Stimulated activated CD4-positive, alpha-beta T cell treated with anti-CD3 and anti-CD28 coated beads, Interleukin-1b, Interleukin-23, amount 100 ng/mL, for 4 hours (primary cell): ENCODE measurements at regions not wholly inside any gene's neighbourhood (a gene's known extent, or its start where the extent isn't known, plus 50 kb on each side); places are given as distances from the start of the nearest gene placed in this dataset.

Experiments used
- DNase-seq, 2 donors: peaks; one replicate each; pipeline ENCODE4 v3.0.0-alpha.2; 2020; ENCODE audit warnings: low read depth in 2 of 2

DNA sequence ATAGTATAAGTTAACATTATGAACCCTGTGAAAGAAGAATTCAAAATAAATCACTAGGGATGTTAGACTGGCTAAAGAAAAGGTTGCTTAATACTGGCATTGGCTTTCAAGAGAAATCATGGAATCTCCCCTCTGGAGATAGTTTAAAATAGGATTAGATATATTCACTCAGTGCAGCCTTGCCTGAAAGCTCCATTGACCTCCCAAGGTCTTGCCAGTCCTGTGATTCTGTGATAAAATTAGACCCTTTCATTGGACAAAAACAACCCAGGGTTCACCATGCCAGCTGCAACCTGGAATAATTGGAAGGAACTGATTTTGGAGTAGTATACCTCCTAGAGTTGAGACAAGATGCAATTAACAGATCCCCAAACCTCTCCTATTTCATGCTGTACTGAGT lies 588.1 kb upstream of the MEF2C start:
- no peak for DNase-seq

DNA sequence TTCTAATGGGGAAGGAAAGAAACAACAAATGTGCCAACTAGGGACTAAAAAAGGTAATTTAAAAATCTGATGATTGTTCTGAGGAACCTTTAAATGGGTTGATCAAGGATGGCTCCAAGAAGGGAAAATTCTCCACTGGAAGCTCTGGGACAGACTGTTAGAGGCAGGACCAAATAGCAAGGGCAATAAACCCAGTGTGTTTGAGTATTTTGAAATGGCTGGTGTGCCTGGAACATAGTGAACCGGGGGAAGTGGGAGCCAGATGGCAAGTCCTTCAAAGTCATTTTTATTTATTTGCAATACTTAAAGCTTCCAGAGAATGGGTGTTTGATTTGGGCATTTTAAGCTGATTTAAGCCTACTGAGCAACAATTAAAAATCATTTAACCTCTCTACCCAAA lies 587.7 kb upstream of the MEF2C start:
- no peak for DNase-seq

DNA sequence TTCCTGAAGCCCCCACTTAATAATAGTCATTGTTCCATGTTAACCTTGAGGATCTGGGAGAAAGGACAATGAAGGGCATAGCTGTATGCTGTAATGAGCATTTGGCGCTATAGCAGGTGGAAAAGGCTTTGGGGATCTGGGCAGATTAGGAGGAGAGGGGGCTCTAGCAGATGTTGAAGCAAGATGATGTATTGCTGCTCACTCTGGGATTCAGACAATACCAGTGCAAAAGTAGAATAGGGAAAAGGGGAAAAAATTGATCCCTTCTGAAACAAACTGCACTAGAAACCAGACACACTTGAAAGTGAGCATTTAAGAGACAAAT lies 575.3 kb upstream of the MEF2C start:
- DNase-seq = no peak

DNA sequence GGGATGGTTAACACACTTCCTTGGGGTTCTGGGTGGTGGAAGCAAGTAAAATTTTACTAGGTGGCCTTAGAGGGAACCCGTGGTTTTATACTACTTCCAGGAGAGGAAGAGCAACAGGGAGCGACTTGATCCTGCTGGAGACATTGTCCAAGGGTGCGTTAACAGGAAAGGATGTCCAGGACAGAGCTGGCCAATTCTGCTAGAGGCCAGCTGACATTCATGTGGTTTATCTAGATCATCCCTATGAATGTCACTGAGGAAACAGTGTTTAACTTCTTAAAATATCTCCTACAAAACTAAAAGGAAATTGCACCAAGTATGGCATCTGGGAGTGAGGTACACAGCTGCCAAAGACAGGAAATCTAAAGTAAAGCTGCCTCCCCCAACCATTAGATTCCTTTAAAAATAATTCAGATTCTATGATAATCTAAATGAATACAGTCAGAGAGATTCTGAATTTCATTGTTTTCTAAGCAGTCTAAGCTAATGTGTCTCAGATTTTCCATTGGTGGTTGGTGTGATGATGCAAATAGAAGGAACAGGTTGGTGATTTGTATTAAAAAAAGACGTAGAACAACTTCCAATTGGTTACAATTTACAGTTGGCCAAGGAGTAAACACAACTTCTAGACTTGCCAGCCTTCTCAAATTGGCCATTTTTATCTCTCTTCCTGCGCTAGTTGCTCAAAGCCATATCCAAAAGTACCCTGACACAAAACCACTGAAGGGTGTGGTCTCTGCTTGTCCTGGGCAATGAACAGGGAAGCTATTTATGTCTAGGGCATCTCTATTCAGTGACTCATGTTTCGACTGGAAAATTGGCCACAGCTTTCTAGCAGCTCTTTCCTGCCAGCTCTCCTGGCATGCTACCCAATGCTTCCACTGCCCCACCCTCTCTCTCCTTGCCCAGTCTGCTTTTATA lies 574.7 kb upstream of the MEF2C start:
- no peak for DNase-seq

DNA sequence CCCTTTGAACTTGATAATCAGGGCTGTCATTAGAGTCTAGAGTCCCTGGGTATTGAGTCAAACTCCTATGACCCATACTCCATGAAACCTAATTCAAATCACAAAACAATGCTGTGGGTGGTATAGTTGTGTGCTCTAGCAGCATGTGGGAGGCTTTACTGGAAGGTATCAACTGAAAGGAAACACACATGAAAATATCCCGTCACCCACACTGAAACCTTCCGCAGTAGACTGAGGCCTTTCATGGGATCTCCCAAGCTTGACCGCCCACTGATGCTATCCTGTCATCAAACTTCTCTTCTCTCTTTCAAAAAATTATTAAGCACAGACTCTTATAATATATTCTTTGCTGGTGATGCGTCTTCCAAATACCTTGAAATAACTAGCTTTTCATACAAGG lies 569.1 kb upstream of the MEF2C start:
- DNase-seq = no peak

DNA sequence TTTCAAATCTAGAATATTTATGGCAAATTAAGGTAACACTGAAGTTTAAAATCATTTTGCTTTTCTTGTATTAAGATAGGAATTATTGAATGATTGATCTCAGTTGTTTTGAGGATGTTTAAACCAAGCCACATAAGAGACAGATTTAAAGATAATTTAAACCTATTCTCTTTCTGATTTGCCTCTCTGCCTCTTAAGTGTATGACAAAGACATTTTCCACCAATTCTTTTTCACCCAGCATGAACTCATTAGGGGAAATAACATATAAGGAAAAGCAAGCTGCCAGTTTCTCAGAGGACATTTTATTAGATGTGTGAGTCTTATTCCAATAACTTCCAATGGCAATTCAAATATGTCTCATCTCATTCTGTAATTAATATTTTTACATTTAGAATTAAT lies 568.3 kb upstream of the MEF2C start:
- no peak for DNase-seq

DNA sequence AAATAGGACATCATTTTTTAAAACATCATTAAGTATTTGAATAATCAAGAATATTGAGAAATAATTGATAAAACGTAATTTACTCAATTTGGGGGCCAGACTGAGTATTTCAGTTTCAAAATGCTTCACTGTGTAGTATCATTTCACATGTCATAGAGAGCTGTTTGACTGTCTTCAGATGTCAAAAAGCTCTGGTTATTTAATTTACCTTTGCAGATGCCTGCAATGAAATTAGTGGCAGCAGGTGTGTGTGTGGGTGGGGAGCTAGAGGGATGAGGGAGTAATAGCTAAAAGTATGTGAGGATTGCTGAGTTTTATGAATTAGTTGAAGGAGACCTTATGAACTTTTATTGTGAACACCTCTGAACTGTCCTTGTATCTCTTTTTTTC lies 567.2 kb upstream of the MEF2C start:
- DNase-seq = no peak

DNA sequence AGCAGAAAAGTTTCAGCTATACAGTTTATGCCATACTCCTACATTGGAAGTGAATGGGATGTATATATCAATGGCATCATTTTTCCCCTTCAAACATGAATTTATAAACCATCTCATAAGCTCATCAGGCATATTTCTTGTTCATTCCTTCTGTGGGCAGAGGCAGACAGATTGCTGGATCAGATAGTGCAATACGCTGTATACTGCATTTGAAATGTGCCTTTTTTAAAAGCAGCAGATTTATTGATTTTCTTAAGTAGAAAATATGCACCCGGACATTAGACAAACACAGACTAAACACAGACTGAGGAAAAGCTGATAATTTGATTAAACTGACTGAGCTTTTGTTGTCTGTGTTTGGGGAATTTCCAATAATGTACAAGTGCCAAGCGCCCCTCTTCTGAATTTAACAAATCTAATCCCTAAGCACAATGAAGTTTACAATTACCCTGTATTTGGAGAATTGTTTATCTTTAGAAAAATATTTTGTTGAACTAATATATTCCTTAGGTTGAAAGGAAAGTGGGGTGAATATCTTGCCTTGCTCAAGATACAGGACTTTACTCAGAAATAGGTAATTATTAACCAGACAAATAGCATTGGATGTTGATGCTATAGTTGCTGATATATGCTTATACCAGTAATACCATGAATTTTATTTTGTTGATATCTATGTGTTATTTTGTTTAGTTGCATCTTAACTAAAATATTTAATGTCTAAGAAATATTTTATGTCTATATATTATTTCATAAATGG lies 566.6 kb upstream of the MEF2C start:
- no peak for DNase-seq

DNA sequence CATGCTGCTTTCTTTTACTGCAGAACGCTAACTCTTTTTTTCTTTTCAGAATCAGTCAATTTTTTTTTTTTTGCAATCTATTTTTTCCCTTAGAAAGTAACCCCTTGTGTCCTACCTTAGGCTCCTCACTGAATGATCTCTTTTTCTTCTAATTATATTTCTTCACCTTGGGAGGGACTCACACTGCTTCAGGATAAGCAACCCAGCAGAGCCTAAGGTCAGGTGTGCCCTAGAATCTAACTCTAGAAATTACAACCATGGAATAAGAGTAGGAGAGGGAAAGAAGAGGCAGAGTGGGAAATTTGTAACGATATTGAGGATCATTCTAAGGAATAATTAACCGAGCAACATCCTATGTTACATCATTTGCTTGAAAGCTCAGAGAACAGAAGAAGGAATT lies 564.0 kb upstream of the MEF2C start:
- DNase-seq = no peak

DNA sequence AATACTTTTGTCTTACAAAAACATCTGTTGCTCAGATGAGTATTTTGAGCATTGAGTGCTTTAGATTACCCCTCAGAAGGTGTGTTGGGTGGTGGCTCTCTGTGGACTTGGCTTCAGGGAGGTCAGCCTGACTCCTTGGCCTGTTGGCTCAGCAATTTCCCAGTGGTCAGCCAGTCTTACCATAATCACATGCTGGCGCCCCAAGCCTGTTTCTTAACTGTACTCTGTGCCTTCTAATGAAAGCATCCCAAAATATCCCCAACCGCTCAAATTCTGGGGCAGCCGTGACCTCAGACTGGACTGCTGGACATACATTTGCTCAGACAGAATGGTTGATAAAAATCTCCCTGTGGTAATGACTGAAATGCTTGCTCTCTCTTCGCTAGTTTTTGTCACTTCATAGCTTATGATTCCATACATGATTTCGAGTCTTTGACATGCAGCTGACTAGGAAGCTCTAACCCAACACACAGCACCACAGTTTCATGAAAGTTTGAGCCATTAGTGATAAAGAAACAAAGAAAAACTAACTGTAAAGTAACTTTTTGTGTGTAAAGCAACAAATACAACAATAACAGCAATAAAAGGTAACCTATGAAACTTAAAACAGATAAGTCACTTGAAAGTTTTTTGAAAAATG lies 562.2 kb upstream of the MEF2C start:
- no peak for DNase-seq

DNA sequence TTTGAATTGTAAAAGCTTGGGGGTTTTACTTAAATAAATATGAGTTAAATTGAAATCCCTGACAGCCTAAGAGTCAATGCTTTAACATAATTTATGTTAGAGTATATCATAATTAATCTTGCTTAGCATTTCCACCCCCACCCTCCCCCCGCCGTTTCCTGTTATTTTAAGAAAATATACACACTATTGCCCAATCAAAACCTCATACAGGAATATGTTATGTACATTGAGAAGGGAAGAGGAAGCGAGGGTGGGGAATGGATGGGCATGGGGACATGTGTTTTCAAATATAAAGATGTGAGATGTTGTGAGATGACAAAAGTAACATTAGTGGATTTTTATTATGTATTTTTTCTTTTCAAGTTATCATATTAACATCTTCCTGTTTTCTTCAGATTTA lies 561.1 kb upstream of the MEF2C start:
- no peak for DNase-seq

DNA sequence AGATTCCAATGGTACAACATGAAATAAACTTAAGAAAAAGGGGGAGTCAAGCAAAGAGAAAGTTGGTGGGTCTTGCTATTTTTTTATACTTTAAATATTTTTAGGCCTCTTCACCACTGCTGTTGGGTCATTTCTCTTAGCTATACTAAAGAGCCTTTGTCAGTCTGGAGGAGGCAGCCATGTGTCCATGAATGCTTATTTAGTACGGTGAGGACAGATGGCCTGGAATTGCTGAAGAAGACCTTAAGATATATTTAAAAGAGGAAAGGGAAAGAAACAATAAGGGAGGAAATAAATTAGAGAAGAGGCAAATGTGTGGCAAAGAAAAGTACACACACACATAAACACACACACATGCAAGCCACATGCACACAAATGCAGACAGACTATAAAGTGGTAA lies 560.5 kb upstream of the MEF2C start:
- no peak for DNase-seq

DNA sequence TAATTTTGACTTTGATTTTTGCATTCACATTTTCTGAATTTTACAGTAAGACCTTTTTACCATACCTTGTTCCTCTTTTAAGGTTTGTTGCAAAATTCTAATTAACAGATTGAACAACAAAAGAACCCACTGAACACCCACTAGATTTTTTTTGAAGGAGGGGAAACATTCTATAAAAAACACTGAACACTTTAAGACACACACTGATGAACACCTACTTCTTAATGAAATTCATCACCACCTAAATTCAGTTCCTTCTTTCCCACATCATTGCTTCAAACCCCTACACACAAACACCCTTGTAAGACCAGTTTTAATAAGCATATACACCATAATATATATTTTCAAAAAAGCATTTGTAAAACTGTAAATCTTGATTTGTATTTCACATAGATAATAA lies 559.0 kb upstream of the MEF2C start:
- no peak for DNase-seq

DNA sequence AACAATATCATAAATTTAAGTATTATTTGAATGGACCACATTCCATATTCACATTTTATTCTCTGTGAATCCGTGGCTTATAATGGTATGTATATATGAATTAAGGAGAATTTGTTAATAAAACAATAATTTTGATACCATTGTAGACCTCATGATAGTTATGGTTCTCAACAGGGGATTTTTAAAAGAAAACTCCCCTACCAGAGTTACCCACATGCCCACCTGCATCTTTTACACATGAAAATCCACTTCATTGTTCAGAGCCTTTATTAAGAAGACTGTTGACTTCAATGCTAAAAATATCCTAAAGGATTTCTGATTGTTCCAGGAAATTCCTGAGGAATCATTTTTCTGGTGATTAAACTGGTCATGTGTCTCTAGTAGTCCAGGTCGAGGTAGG lies 557.7 kb upstream of the MEF2C start:
- DNase-seq = no peak

DNA sequence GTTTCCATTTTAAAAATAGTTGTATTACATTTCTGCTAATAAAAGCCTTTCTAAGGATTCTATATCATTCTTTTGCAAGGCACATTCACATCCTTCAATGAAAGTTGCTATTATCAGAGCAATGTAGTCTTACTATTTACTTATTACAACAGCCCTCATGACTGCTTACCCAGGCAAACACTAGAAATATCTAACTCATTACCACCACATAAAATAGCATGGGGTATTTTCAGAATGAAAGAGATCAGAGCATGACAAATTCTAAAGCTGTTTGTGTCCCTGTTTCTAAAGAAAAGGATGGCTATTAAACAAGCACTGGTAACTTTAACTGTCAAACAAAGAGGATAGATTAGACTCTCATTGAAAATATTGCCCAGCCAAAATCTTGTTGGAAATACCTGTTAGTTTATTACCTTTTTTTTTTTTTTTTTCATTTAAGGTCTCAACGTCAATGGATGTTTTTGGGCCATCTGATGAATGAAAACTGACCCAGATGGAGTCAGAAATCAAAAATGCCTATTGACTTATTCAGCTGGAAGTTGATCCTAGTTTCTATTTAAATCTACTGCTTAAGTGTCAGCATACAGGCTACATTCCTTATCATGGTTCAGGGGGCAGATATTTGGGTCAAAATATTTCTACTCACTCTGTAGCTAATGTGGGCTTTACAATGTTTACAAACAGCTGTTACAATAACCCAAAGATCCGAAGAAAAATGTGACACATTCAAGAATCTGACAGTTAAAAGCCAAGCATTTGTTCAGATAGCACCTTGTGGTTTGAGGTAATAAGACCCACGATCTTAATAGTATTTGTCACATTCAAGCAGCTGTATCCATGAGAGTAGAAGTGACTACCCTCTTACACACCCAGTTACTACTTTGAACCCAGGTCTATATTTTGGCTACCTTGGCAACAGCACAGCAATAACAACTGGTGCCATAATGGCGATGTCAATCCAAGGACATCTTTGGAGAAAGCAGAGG lies 554.8 kb upstream of the MEF2C start:
- no peak for DNase-seq

DNA sequence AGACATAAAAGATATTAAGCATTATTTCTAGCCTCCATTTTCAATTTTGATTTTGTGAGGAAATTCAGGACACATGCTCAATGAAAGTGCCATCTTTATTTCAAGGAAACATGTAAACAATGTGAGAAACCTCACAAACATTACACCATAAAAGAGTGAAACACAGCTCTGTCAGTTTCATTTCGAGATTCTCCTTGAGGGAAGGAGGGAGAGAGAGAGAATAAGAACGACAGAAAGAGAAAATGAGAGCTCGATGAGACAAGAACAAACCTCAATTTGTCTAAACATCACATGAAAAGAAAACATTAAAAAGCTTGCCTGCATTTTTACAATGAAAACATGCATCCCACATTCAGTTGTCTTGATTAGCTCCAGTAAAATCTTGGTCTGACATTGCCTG lies 553.5 kb upstream of the MEF2C start:
- DNase-seq = no peak

DNA sequence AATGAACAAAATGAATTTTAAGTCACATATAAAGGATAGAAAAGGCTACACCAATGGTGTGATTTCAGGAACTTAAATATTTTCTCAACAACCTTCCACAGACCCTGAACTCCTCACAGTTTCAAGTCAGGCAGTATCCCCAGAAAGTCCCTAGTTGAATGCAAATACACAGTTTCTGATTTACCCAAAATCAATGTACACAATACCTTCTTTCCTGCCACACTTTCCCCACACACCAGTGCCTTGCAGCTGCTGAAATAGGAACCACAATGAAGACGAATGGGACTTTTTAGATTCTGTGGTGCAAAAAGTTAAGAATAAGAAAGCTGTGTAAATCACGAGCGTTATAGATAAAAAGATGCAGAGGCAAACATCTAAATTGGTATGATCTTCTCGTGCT lies 552.4 kb upstream of the MEF2C start:
- DNase-seq = no peak

DNA sequence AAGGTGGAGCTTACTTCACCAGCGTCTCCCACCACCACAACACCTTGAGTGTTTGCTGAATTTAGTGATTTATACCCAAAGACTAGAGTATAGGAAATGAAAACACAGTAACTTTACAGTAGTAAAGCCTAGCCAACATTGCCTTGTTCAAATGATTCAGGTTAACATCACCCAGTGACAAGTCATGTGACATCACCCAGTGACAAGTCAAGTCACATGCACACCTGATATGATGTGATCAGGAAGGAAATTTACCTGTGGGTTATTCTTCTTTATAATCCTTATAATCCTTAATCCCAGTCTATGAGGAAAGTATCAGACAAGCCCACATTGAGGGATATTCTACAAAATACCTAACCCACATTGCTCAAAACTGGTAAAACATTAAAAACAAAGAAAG lies 545.6 kb upstream of the MEF2C start:
- DNase-seq = no peak

DNA sequence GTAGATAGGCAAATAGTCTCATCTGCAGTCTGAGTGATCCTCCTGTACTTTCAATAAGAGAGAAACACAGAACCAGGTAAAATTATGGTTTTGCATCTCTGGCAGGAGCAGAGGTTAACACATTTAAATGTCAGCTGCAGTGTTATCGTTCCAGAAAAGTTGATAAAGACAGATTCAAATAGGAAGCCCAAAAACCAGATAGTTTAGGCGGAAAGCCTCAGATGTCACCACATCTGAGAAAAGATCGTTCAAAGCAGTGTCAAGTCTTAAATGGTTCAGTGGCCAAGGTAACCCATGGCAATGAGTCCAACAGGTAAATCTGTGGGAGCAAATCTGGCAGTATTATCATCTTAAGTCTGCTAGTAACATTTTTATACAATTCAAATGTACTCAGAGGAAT lies 542.1 kb upstream of the MEF2C start:
- no peak for DNase-seq

DNA sequence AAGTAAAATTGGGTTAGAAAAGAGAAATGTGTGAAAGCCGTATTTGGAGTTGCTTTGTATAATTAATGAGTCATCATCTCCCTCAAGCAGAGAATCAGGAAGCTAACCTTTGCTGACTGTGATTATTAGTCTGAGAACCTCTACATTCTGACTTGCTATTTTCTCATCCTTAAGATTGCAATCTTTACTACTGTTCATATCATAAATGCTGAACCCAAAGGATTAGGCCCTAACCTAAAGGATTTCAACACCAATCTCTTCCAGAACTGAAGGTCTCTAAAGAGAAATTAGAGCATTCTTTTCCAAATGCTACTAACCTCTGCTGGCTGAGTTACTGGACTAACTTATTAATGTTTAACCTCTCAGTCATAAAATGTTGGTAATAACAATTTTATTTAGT lies 538.1 kb upstream of the MEF2C start:
- DNase-seq = no peak

DNA sequence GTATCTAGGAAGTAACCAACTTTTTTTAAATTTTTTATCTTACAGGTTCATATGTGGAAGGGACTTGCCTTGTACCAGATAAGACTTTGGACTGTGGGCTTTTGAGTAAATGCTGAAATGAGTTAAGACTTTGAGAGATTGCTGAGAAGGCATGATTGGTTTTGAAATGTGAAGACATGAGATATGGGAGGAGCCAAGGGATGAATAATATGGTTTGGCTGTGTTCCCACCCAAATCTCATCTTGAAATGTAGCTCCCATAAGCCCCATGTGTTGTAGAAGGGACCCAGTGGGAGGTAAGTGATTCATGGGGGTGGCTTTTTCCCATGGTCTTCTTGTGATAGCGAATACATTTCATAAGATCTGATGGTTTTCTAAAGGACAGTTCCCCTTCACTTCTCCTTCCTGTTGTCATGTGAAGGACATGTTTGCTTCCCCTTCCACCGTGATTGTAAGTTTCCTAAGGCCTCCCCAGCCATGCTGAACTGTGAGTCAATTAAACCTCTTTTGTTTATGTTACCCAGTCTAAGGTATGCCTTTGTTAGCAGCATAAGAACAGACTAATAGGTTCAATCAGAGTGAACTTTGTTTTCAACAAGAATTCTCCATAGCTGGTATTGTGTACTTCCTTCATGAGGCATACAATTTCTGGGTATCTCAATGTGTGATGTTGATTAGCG lies 535.6 kb upstream of the MEF2C start:
- DNase-seq = no peak
